Globus pallidus (tissue), 1 donor: ENCODE measurements at regions not wholly inside any gene's neighbourhood (a gene's known extent, or its start where the extent isn't known, plus 50 kb on each side); places are given as distances from the start of the nearest gene placed in this dataset.

Experiments used
- DNase-seq: peaks from one replicate; pipeline ENCODE4 v3.0.0-alpha.2; 2015; ENCODE audit warnings: low spot score

GRCh38 chrX:8319359-8319758 is 145.3 kb upstream of the VCX3B start:
- no peak for DNase-seq

GRCh38 chrX:8323356-8323755 is 141.3 kb upstream of the VCX3B start:
- DNase-seq = no peak

GRCh38 chrX:8341814-8342590 is 122.6 kb upstream of the VCX3B start:
- DNase-seq = no peak

GRCh38 chrX:8345473-8345872 is 119.2 kb upstream of the VCX3B start:
- DNase-seq = no peak

- DNase-seq = no peak
Measured at GRCh38 chrX:8346060-8346459, 118.6 kb upstream of the VCX3B start.

GRCh38 chrX:8346892-8347291 is 117.7 kb upstream of the VCX3B start:
- no peak for DNase-seq

GRCh38 chrX:8349816-8350544 is 114.7 kb upstream of the VCX3B start:
- no peak for DNase-seq

GRCh38 chrX:8358302-8358701 is 106.3 kb upstream of the VCX3B start:
- no peak for DNase-seq

GRCh38 chrX:8364369-8365141 is 100.1 kb upstream of the VCX3B start:
- DNase-seq = no peak

GRCh38 chrX:8366481-8366880 is 98.1 kb upstream of the VCX3B start:
- peak; percentile 5 for DNase-seq

GRCh38 chrX:8374041-8374825 is 90.4 kb upstream of the VCX3B start:
- DNase-seq = no peak

GRCh38 chrX:8377041-8377440 is 87.6 kb upstream of the VCX3B start:
- no peak for DNase-seq

GRCh38 chrX:8390771-8391170 is 73.9 kb upstream of the VCX3B start:
- no peak for DNase-seq

GRCh38 chrX:8403988-8404387 is 60.6 kb upstream of the VCX3B start:
- no peak for DNase-seq

GRCh38 chrX:8404471-8404870 is 60.2 kb upstream of the VCX3B start:
- DNase-seq = no peak

- peak; percentile 0 for DNase-seq
Measured at GRCh38 chrX:8404926-8405325, 59.7 kb upstream of the VCX3B start.

GRCh38 chrX:8405631-8406030 is 59.0 kb upstream of the VCX3B start:
- DNase-seq = no peak

- no peak for DNase-seq
Measured at GRCh38 chrX:8413279-8413678, 51.4 kb upstream of the VCX3B start.
